Inflammatory macrophage (primary cell): ENCODE measurements at regions not wholly inside any gene's neighbourhood (a gene's known extent, or its start where the extent isn't known, plus 50 kb on each side); places are given as distances from the start of the nearest gene placed in this dataset.
"Not testable (repeated sequence)": the region's sequence is repeated elsewhere in the genome, so short reads cannot be mapped to it uniquely, and the experiment has no call there.

Experiments
- DNase-seq, 2 donors: peaks; one replicate each; pipeline ENCODE4 v3.0.0-alpha.2; 2020 to 2022

- no peak for DNase-seq
Observed at GRCh38 chr16:55016515-55016914, 85.8 kb downstream of the IRX5 start.

- no peak for DNase-seq
Observed at GRCh38 chr16:55017321-55017720, 86.7 kb downstream of the IRX5 start.

GRCh38 chr16:55018881-55019280 is 88.2 kb downstream of the IRX5 start:
- DNase-seq: no peak

GRCh38 chr16:55019419-55020131 is 88.9 kb downstream of the IRX5 start:
- DNase-seq: no peak

- DNase-seq: no peak
Observed at GRCh38 chr16:55021595-55022475, 91.2 kb downstream of the IRX5 start.

- not testable (repeated sequence) for DNase-seq
Observed at GRCh38 chr16:55027260-55027659, 96.6 kb downstream of the IRX5 start.

- no peak for DNase-seq
Observed at GRCh38 chr16:55029509-55029908, 98.8 kb downstream of the IRX5 start.

GRCh38 chr16:55030944-55031343 is 100.3 kb downstream of the IRX5 start:
- DNase-seq: no peak

- DNase-seq: no peak
Observed at GRCh38 chr16:55031481-55031880, 100.8 kb downstream of the IRX5 start.

- no peak for DNase-seq
Observed at GRCh38 chr16:55033225-55034156, 102.8 kb downstream of the IRX5 start.

GRCh38 chr16:55035029-55035428 is 104.4 kb downstream of the IRX5 start:
- peak in 1 of 2 donors; percentile 12 for DNase-seq

GRCh38 chr16:55035956-55036355 is 105.3 kb downstream of the IRX5 start:
- DNase-seq: no peak

GRCh38 chr16:55036371-55036821 is 105.7 kb downstream of the IRX5 start:
- no peak for DNase-seq

- DNase-seq: no peak
Observed at GRCh38 chr16:55037046-55037445, 106.4 kb downstream of the IRX5 start.

- no peak for DNase-seq
Observed at GRCh38 chr16:55037966-55038365, 107.3 kb downstream of the IRX5 start.

GRCh38 chr16:55039042-55039441 is 108.4 kb downstream of the IRX5 start:
- DNase-seq: no peak

- DNase-seq: no peak
Observed at GRCh38 chr16:55039511-55039910, 108.8 kb downstream of the IRX5 start.

- DNase-seq: no peak
Observed at GRCh38 chr16:55039931-55040330, 109.3 kb downstream of the IRX5 start.

GRCh38 chr16:55040366-55041086 is 109.9 kb downstream of the IRX5 start:
- DNase-seq: no peak

GRCh38 chr16:55041540-55042234 is 111.0 kb downstream of the IRX5 start:
- no peak for DNase-seq
